PC-9 (cell line): ENCODE measurements at regions not wholly inside any gene's neighbourhood (a gene's known extent, or its start where the extent isn't known, plus 50 kb on each side); places are given as distances from the start of the nearest gene placed in this dataset.

Experiments
- CTCF ChIP-seq: fragments of 200-600 bp; sonication (generic); conservative IDR thresholded peaks from 2 replicates; pipeline ENCODE4 v1.6.1; 2017; ENCODE audit warnings: mixed run types, antibody characterized with exemption, mild to moderate bottlenecking, moderate library complexity
- EZH2 ChIP-seq: fragments of 200-600 bp; sonication (generic); IDR thresholded peaks from 2 replicates; pipeline ENCODE4 v1.8.0; 2017; ENCODE audit warnings: antibody characterized with exemption, low read depth

- TF ChIP-seq CTCF (no peak), EZH2 (no peak)
Measured at GRCh38 chr4:111754003-111754402, 391.3 kb upstream of the FAM241A start.
